CD4-positive, alpha-beta T cell treated with Interleukin-15 for 1 hour (primary cell): ENCODE measurements at regions not wholly inside any gene's neighbourhood (a gene's known extent, or its start where the extent isn't known, plus 50 kb on each side); places are given as distances from the start of the nearest gene placed in this dataset.

Experiments
- DNase-seq: peaks from one replicate; pipeline ENCODE4 v3.0.0-alpha.2; 2020

GRCh38 chr20:24872291-24873024, 76.6 kb upstream of the CST7 start:
- DNase-seq, result no peak

- no peak for DNase-seq
These were observed 75.9 kb upstream of the CST7 start for GRCh38 chr20:24873025-24873620.

- no peak for DNase-seq
These were observed 74.0 kb upstream of the CST7 start for GRCh38 chr20:24875078-24875477.

- no peak for DNase-seq
These were observed 71.4 kb upstream of the CST7 start for GRCh38 chr20:24877652-24878051.

- no peak for DNase-seq
These were observed 70.4 kb upstream of the CST7 start for GRCh38 chr20:24878657-24879056.

GRCh38 chr20:24879875-24880274, 69.2 kb upstream of the CST7 start:
- no peak for DNase-seq

GRCh38 chr20:24880356-24880755, 68.7 kb upstream of the CST7 start:
- DNase-seq, result no peak

GRCh38 chr20:24890286-24890685, 58.8 kb upstream of the CST7 start:
- no peak for DNase-seq

GRCh38 chr20:24891546-24892393, 57.3 kb upstream of the CST7 start:
- DNase-seq, result no peak

GRCh38 chr20:24892522-24892921, 56.5 kb upstream of the CST7 start:
- no peak for DNase-seq

- no peak for DNase-seq
These were observed 56.1 kb upstream of the CST7 start for GRCh38 chr20:24892931-24893330.

GRCh38 chr20:24894488-24894887, 54.6 kb upstream of the CST7 start:
- DNase-seq, result no peak

GRCh38 chr20:24894967-24895366, 54.1 kb upstream of the CST7 start:
- DNase-seq, result no peak

GRCh38 chr20:24895431-24895830, 53.6 kb upstream of the CST7 start:
- DNase-seq, result no peak

GRCh38 chr20:24895898-24896658, 53.0 kb upstream of the CST7 start:
- no peak for DNase-seq

- DNase-seq, result no peak
These were observed 52.1 kb upstream of the CST7 start for GRCh38 chr20:24896984-24897383.

GRCh38 chr20:24897974-24898373, 51.1 kb upstream of the CST7 start:
- no peak for DNase-seq

GRCh38 chr20:24899153-24899552, 49.9 kb upstream of the CST7 start:
- DNase-seq, result no peak
